IgD-negative memory B cell (primary cell): ENCODE measurements at regions not wholly inside any gene's neighbourhood (a gene's known extent, or its start where the extent isn't known, plus 50 kb on each side); places are given as distances from the start of the nearest gene placed in this dataset.

Experiments
- H3K27ac Mint-ChIP-seq, 3 donors: one replicate each; pipeline ENCODE4 v1.8.0; 2020 to 2022; ENCODE audit warnings: mild to moderate bottlenecking in 3 of 3, mixed read lengths in 3 of 3, moderate library complexity in 1 of 3
- H3K27me3 Mint-ChIP-seq: one replicate; pipeline ENCODE4 v1.8.0; 2021; ENCODE audit warnings: mixed read lengths
- H3K36me3 Mint-ChIP-seq: one replicate; pipeline ENCODE4 v1.8.0; 2020; ENCODE audit warnings: mild to moderate bottlenecking, mixed read lengths
- H3K4me1 Mint-ChIP-seq, 3 donors: one replicate each; pipeline ENCODE4 v1.8.0; 2020 to 2022; ENCODE audit warnings: mixed read lengths in 3 of 3, mild to moderate bottlenecking in 1 of 3
- H3K4me3 Mint-ChIP-seq, 4 donors: one replicate each; pipeline ENCODE4 v1.8.0; 2020 to 2022; ENCODE audit warnings: mild to moderate bottlenecking in 4 of 4, mixed read lengths in 4 of 4, moderate library complexity in 3 of 4
- H3K9me3 Mint-ChIP-seq, 3 donors: one replicate each; pipeline ENCODE4 v1.8.0; 2020 to 2021; ENCODE audit warnings: mixed read lengths in 3 of 3, mild to moderate bottlenecking in 1 of 3

- H3K27ac Mint-ChIP-seq, result no peak overlapping the region
Measured at GRCh38 chr16:52386694-52387093, 160.2 kb downstream of the TOX3 start.

GRCh38 chr16:52384378-52384777 lies 162.6 kb downstream of the TOX3 start:
- H3K27ac Mint-ChIP-seq, result no peak overlapping the region
- no peaks in the 10 kb centered on the region for H3K4me1 Mint-ChIP-seq
- peaks cover 0 to 10% (median 2%) of the 10 kb centered on the region in 3 donors for H3K9me3 Mint-ChIP-seq
- H3K36me3 Mint-ChIP-seq, result no peaks in the 10 kb centered on the region
- no peaks in the 10 kb centered on the region for H3K27me3 Mint-ChIP-seq
- no peak overlapping the region for H3K4me3 Mint-ChIP-seq

More at GRCh38 chr16:52386694-52387093, 160.2 kb downstream of the TOX3 start:
- H3K36me3 Mint-ChIP-seq, result no peaks in the 10 kb centered on the region
- H3K27me3 Mint-ChIP-seq, result no peaks in the 10 kb centered on the region
- peaks cover 4 to 13% (median 9%) of the 10 kb centered on the region in 3 donors for H3K9me3 Mint-ChIP-seq
- no peak overlapping the region for H3K4me3 Mint-ChIP-seq
- no peaks in the 10 kb centered on the region for H3K4me1 Mint-ChIP-seq

DNA sequence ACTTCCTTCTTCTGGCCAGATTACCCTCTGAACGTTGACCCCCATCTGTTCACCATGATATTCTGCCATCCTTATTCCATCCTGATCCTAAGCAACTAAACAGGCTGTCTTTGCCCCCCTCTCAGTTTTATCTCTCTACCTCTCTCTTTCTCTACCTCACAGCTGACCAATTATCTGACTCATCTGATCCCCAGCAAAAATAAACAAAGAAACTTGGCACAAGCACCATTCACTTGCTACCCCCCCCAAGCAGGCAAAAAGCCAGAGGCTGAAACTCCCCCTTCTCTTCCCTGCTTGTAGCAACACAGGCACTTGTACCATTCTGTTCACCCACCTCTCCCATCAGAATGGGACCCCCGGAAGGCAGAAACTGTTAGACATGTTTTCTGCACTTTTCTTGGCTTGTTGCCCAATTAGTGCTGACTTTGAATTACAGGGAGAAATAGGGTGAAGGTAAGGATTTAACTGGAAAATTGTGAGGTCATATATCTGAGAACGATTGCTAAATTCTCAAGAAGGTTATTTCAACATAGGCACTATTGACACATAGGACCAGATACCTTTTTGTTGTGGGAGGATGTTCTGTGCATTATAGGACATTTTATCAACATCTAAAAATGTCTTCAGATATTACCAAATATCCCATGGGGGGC lies 163.2 kb downstream of the TOX3 start:
- no peak overlapping the region for H3K27ac Mint-ChIP-seq
- no peaks in the 10 kb centered on the region for H3K36me3 Mint-ChIP-seq
- no peaks in the 10 kb centered on the region for H3K27me3 Mint-ChIP-seq
- H3K9me3 Mint-ChIP-seq, result peaks cover 0 to 8% (median 2%) of the 10 kb centered on the region in 3 donors
- H3K4me1 Mint-ChIP-seq, result no peaks in the 10 kb centered on the region
- no peak overlapping the region for H3K4me3 Mint-ChIP-seq

DNA sequence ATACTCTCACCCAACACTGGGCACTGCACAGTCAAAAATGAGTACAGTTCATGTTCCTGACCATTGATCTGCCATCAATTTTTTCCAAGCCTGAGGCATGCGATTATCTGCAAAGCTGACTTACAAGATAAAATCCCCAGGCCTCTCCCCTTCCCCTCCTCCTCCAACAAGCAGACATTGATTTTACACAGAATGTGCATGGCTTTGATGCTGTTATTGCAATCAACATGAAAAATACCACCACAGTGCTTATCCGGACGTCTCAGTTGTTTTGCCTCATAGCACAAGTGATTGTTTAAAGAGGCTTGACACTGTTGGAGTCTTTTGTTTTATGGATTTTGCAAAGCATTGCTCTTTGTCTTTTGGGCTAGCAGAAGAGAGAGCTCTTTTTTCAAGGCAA lies 163.8 kb downstream of the TOX3 start:
- H3K36me3 Mint-ChIP-seq, result no peaks in the 10 kb centered on the region
- H3K4me1 Mint-ChIP-seq, result no peaks in the 10 kb centered on the region
- H3K4me3 Mint-ChIP-seq, result no peak overlapping the region
- no peaks in the 10 kb centered on the region for H3K27me3 Mint-ChIP-seq
- no peak overlapping the region for H3K27ac Mint-ChIP-seq
- peaks cover 0 to 8% (median 5%) of the 10 kb centered on the region in 3 donors for H3K9me3 Mint-ChIP-seq

DNA sequence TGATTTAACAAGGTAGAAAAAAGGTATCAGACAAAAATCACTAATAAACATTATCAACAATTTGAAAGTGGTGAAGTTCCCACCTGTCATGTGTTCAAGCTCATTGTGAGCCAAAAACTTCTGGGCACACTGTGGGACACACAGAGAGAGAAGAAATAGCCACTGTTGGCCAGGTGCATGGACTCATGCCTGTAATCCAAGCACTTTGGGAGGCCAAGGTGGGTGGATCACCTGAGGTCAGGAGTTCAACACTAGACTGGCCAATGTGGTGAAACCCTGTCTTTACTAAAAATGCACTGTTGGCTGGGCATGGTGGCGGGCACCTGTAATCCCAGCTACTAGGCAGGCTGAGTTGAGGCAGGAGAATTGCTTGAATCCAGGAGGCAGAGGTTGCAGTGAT lies 167.4 kb downstream of the TOX3 start:
- Mint-ChIP-seq H3K27me3 (no peaks in the 10 kb centered on the region), H3K4me3 (no peak overlapping the region), H3K36me3 (no peaks in the 10 kb centered on the region), H3K27ac (no peak overlapping the region), H3K9me3 (peaks cover 0 to 7% (median 5%) of the 10 kb centered on the region in 3 donors), H3K4me1 (no peaks in the 10 kb centered on the region)

DNA sequence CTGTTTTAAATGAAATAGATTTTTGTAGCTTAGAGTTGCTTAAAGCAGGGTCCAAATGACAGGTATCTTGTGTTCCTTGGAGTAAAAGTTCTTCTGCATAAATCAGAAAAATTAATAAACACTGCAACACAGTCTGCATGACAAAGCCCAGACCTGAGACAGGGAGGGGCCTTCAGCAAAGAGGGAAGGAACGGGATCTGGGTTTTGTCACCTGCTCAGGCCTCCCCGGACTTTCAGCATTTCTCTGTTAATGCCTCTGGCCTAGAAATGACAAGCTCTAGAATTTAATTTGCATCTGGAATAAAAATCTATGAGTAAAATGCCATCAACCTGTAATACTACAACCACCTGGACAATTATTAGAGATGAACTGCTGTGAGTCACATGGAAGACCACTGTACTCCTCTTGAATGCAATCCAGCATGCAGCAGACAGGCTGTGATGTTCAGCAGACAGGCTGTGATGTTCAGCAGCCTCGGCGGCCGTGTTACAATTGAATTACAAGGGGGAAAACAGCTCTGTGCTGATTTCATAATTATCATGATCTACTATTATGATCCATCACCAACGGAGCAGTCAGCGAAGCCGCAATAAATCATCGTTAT lies 170.2 kb downstream of the TOX3 start:
- Mint-ChIP-seq H3K27ac (no peak overlapping the region), H3K36me3 (no peaks in the 10 kb centered on the region), H3K4me1 (no peaks in the 10 kb centered on the region), H3K27me3 (no peaks in the 10 kb centered on the region), H3K4me3 (no peak overlapping the region), H3K9me3 (peaks cover 0 to 5% (median 2%) of the 10 kb centered on the region in 3 donors)

DNA sequence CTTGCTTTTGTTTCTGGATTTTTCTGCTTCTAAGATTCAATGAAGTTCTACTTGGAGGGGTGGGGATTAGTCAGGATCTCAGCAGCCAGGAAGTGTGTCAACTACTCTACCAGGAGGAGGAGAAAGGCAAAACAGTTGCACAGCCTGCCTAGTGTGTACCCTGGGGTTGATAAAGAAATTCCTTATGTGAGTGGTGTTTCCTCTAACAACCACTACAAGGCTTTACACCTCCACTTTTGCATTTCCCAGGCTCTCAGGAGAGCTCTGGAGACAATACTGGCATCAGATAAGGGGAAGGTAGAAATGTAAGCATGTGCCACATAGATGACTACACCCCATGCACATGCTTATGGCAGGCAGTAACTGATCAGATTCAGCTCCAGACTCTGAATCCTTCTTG lies 174.6 kb downstream of the TOX3 start:
- no peak overlapping the region for H3K4me3 Mint-ChIP-seq
- no peaks in the 10 kb centered on the region for H3K36me3 Mint-ChIP-seq
- H3K27ac Mint-ChIP-seq, result no peak overlapping the region
- H3K4me1 Mint-ChIP-seq, result peaks cover 0 to 1% (median 0%) of the 10 kb centered on the region in 3 donors
- H3K27me3 Mint-ChIP-seq, result no peaks in the 10 kb centered on the region
- H3K9me3 Mint-ChIP-seq, result peaks cover 0 to 2% (median 1%) of the 10 kb centered on the region in 3 donors

- Mint-ChIP-seq H3K27me3 (no peaks in the 10 kb centered on the region), H3K27ac (no peak overlapping the region), H3K36me3 (no peaks in the 10 kb centered on the region), H3K9me3 (peaks cover 1 to 7% (median 2%) of the 10 kb centered on the region in 3 donors), H3K4me3 (no peak overlapping the region), H3K4me1 (peaks cover 0 to 1% (median 0%) of the 10 kb centered on the region in 3 donors)
Measured at GRCh38 chr16:52368859-52369258, 178.1 kb downstream of the TOX3 start.

DNA sequence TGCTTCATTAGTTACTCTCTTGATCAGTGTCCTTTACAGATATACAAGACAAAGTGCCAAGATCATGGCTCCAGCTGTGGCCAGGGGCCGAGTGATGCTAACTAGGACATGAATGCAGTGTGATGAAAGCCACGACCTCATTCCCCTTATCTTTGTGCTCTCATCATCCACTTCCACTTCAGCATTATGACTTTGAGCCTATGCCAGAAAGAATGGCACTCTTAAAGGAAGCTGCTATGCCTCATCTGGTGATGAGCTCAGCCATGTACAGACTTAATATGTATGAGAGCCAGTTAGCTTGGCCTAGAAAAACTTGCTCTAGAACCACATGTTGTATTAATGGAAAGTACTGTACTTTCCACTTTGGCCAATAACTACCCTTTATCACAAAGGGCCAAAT lies 179.1 kb downstream of the TOX3 start:
- no peak overlapping the region for H3K4me3 Mint-ChIP-seq
- H3K27me3 Mint-ChIP-seq, result no peaks in the 10 kb centered on the region
- no peaks in the 10 kb centered on the region for H3K36me3 Mint-ChIP-seq
- H3K27ac Mint-ChIP-seq, result no peak overlapping the region
- peaks cover 0 to 1% (median 0%) of the 10 kb centered on the region in 3 donors for H3K4me1 Mint-ChIP-seq
- peaks cover 1 to 7% (median 2%) of the 10 kb centered on the region in 3 donors for H3K9me3 Mint-ChIP-seq

DNA sequence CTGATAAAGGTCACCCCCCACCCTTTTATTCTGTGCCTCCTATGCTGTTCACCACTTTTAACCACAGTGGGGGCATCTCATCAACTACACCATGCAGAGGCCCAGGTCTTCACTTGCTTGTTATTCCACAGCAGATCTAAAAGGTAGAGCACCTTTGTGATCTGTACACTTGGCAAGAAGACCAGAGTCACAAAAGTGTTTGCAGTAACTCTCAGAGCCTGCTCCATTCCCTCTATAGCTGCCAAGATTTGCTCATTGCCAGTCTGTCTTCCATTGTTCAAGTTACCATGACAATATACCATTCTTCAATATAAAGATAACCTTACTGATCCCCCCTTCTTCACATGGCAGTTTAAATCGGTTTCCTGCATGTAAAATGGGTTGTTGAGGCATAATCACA lies 180.0 kb downstream of the TOX3 start:
- Mint-ChIP-seq H3K27ac (no peak overlapping the region), H3K4me1 (peaks cover 0 to 1% (median 0%) of the 10 kb centered on the region in 3 donors), H3K9me3 (peaks cover 1 to 12% (median 2%) of the 10 kb centered on the region in 3 donors), H3K36me3 (no peaks in the 10 kb centered on the region), H3K27me3 (no peaks in the 10 kb centered on the region), H3K4me3 (no peak overlapping the region)

GRCh38 chr16:52364500-52364899 lies 182.4 kb downstream of the TOX3 start:
- Mint-ChIP-seq H3K9me3 (peaks cover 2 to 12% (median 2%) of the 10 kb centered on the region in 3 donors), H3K36me3 (no peaks in the 10 kb centered on the region), H3K27me3 (no peaks in the 10 kb centered on the region), H3K4me3 (no peak overlapping the region), H3K4me1 (peaks cover 0 to 1% (median 0%) of the 10 kb centered on the region in 3 donors), H3K27ac (no peak overlapping the region)

DNA sequence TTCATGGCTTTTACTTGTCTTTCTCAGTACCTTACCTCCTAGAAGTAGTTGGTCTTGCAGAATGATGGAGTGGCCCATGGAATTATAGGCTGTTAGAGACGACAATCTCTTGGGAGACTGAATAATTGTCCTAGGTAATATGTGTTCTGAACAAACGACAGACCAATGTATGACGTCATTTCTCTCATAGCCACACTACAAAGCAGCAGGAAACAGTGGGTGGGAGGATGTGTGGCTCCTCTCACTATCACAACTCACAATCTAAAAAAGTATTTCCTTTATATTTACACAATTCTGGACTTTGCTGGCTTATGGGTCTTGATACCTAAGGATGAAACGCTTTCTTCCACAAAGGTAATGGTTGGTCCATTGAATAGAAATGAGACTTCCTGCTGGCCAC lies 183.9 kb downstream of the TOX3 start:
- no peaks in the 10 kb centered on the region for H3K4me1 Mint-ChIP-seq
- H3K27ac Mint-ChIP-seq, result no peak overlapping the region
- H3K36me3 Mint-ChIP-seq, result no peaks in the 10 kb centered on the region
- no peaks in the 10 kb centered on the region for H3K27me3 Mint-ChIP-seq
- peaks cover 2 to 15% (median 2%) of the 10 kb centered on the region in 3 donors for H3K9me3 Mint-ChIP-seq
- no peak overlapping the region for H3K4me3 Mint-ChIP-seq

- Mint-ChIP-seq H3K27me3 (no peaks in the 10 kb centered on the region), H3K36me3 (no peaks in the 10 kb centered on the region)
Measured at GRCh38 chr16:52357711-52358110, 189.2 kb downstream of the TOX3 start.

DNA sequence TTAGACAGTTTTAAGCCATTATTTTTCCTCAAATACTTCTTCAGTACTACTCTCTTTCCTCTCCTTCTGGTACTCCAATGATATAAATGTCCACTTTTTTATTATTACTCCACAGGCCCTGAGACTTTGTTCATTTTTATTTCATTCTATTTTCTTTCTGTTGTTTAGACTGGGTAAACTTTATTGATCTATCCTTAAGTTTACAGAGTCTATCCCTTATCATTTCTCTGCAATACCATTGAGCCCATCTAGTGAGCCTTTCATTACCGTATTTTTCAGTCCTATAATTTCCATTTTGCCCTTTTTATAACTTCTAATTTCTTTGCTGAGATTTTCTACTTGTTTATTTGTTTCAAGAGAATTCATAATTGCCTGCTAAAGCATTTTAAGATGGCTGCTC lies 193.7 kb downstream of the TOX3 start:
- H3K36me3 Mint-ChIP-seq, result peaks cover 1% of the 10 kb centered on the region
- peaks cover 4 to 18% (median 10%) of the 10 kb centered on the region in 3 donors for H3K9me3 Mint-ChIP-seq
- no peaks in the 10 kb centered on the region for H3K4me1 Mint-ChIP-seq
- no peak overlapping the region for H3K27ac Mint-ChIP-seq
- no peak overlapping the region for H3K4me3 Mint-ChIP-seq
- H3K27me3 Mint-ChIP-seq, result no peaks in the 10 kb centered on the region

More at GRCh38 chr16:52357711-52358110, 189.2 kb downstream of the TOX3 start:
- no peaks in the 10 kb centered on the region for H3K4me1 Mint-ChIP-seq
- H3K9me3 Mint-ChIP-seq, result peaks cover 2 to 12% (median 6%) of the 10 kb centered on the region in 3 donors
- H3K27ac Mint-ChIP-seq, result no peak overlapping the region
- no peak overlapping the region for H3K4me3 Mint-ChIP-seq

DNA sequence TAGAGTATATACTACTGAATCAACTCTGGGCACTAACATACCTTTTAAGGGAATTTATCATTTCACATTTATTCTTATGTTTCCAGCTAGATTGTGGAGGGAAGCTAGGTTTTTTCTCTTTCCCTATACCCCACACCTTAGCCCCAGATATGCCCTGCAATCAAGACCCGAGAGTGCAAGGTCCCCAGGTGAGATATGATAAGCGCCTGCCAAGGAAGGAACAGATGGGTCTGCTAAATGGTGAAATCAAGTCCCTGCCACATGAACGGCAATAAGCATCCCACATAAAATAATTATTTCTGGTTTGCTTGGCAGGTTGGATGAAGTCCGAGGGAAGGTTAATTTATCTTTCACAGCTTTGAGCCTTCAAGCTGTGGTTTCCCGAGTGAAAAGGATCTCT lies 195.5 kb downstream of the TOX3 start:
- Mint-ChIP-seq H3K4me3 (no peak overlapping the region), H3K36me3 (peaks cover 1% of the 10 kb centered on the region), H3K27me3 (no peaks in the 10 kb centered on the region), H3K4me1 (no peaks in the 10 kb centered on the region), H3K27ac (no peak overlapping the region), H3K9me3 (peaks cover 4 to 12% (median 10%) of the 10 kb centered on the region in 3 donors)
